HepG2 (cell line): ENCODE measurements at regions not wholly inside any gene's neighbourhood (a gene's known extent, or its start where the extent isn't known, plus 50 kb on each side); places are given as distances from the start of the nearest gene placed in this dataset.

Source experiments
- DMAP1 ChIP-seq: IDR thresholded peaks from 2 replicates; pipeline ENCODE4 v1.6.1; 2016
- FOXP1 ChIP-seq, 2 experiments: fragments of 450-650 bp in 1 of 2; IDR thresholded peaks; 2 replicates each; pipeline ENCODE4 v1.6.1; 2017 to 2018; ENCODE audit warnings: antibody characterized with exemption in 1 of 2
- HNF4A ChIP-seq: sonication (generic); formaldehyde crosslinking; IDR thresholded peaks from 2 replicates; pipeline ENCODE4 v1.4.0; 2020; ENCODE audit warnings: missing genetic modification reagents
- LCORL ChIP-seq, 2 experiments: fragments of 450-650 bp in 1 of 2; sonication (generic) in 1 of 2; formaldehyde crosslinking in 1 of 2; IDR thresholded peaks; 2 replicates each; pipeline versions ENCODE4 v1.5.0 to v1.6.1; 2017 to 2020; ENCODE audit warnings: antibody characterized with exemption in 1 of 2, missing genetic modification reagents in 1 of 2
- RFX5 ChIP-seq: IDR thresholded peaks from 2 replicates; pipeline ENCODE4 v1.6.1; 2011; ENCODE audit warnings: low read depth, low read length, improper control_type of control experiment
- SOX13 ChIP-seq, 3 experiments: fragments of 450-650 bp in 1 of 3; sonication (generic) in 1 of 3; formaldehyde crosslinking in 1 of 3; IDR thresholded peaks in 2 of 3; conservative IDR thresholded peaks in 1 of 3; 2 replicates each; pipeline versions ENCODE4 v1.5.0 to v1.6.1; 2016 to 2020; ENCODE audit warnings: antibody characterized with exemption in 1 of 3, mild to moderate bottlenecking in 1 of 3, missing compliant biosample characterization in 1 of 3, missing genetic modification reagents in 1 of 3, moderate library complexity in 1 of 3
- THYN1 ChIP-seq: sonication (generic); formaldehyde crosslinking; IDR thresholded peaks from 2 replicates; pipeline ENCODE4 v1.8.1; 2023; ENCODE audit warnings: low read depth, mild to moderate bottlenecking, moderate library complexity, missing genetic modification reagents, borderline replicate concordance
- ZFP62 ChIP-seq: sonication (generic); formaldehyde crosslinking; IDR thresholded peaks from 2 replicates; pipeline ENCODE4 v1.4.0; 2020; ENCODE audit warnings: missing genetic modification reagents
- ZIK1 ChIP-seq: sonication (generic); formaldehyde crosslinking; IDR thresholded peaks from 2 replicates; pipeline ENCODE4 v1.5.0; 2020; ENCODE audit warnings: mild to moderate bottlenecking, low read depth, missing genetic modification reagents, borderline replicate concordance
- ZNF121 ChIP-seq: sonication (generic); formaldehyde crosslinking; IDR thresholded peaks from 2 replicates; pipeline ENCODE4 v1.5.0; 2020; ENCODE audit warnings: mild to moderate bottlenecking, missing genetic modification reagents
- ZNF556 ChIP-seq: sonication (generic); formaldehyde crosslinking; IDR thresholded peaks from 2 replicates; pipeline ENCODE4 v1.4.0; 2020; ENCODE audit warnings: mild to moderate bottlenecking, missing genetic modification reagents, borderline replicate concordance
- ZNF564 ChIP-seq: sonication (generic); formaldehyde crosslinking; IDR thresholded peaks from 2 replicates; pipeline ENCODE4 v1.8.1; 2023; ENCODE audit warnings: mild to moderate bottlenecking, missing genetic modification reagents
- ZNF598 ChIP-seq: sonication (generic); formaldehyde crosslinking; IDR thresholded peaks from 2 replicates; pipeline ENCODE4 v1.5.1; 2020; ENCODE audit warnings: mild to moderate bottlenecking, missing genetic modification reagents, borderline replicate concordance
- TF ChIP-seq, protein P1 (sequence below): sonication (generic); formaldehyde crosslinking; IDR thresholded peaks from 2 replicates; pipeline ENCODE4 v1.9.0; 2021; ENCODE audit warnings: missing genetic modification reagents, borderline replicate concordance
- TF ChIP-seq, protein P2 (sequence below): sonication (generic); formaldehyde crosslinking; conservative IDR thresholded peaks from 2 replicates; pipeline ENCODE4 v1.4.0; 2020; ENCODE audit warnings: mild to moderate bottlenecking, missing genetic modification reagents, moderate library complexity
- TF ChIP-seq, protein P3 (sequence below): IDR thresholded peaks from 2 replicates; pipeline ENCODE4 v1.6.1; 2018; ENCODE audit warnings: missing genetic modification reagents
- TF ChIP-seq, protein P4 (sequence below): IDR thresholded peaks from 2 replicates; pipeline ENCODE4 v1.4.0; 2020; ENCODE audit warnings: mild to moderate bottlenecking, missing genetic modification reagents

DNA sequence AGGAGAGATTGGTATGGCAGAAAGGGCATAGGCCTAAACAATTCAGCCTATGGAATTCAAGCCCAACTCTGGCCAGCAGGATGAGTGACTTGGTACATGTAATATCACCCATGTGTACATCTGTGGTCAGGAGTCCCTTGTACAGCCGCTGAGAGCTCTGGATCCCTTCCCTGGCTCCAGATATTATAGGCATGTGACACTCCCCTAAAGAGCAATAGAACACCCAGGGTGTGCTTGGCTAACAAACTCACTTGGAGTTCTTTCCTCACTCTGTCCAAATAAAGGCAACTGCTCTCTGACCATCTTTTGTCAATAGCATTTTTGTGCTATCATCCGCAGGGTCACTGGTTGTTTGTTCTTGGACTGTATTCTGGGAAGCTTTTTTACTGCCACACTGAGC, 197.4 kb upstream of the NCKAP5 start (continued):
- TF ChIP-seq, protein P1, sequence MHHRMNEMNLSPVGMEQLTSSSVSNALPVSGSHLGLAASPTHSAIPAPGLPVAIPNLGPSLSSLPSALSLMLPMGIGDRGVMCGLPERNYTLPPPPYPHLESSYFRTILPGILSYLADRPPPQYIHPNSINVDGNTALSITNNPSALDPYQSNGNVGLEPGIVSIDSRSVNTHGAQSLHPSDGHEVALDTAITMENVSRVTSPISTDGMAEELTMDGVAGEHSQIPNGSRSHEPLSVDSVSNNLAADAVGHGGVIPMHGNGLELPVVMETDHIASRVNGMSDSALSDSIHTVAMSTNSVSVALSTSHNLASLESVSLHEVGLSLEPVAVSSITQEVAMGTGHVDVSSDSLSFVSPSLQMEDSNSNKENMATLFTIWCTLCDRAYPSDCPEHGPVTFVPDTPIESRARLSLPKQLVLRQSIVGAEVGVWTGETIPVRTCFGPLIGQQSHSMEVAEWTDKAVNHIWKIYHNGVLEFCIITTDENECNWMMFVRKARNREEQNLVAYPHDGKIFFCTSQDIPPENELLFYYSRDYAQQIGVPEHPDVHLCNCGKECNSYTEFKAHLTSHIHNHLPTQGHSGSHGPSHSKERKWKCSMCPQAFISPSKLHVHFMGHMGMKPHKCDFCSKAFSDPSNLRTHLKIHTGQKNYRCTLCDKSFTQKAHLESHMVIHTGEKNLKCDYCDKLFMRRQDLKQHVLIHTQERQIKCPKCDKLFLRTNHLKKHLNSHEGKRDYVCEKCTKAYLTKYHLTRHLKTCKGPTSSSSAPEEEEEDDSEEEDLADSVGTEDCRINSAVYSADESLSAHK (CRISPR knock-in tag) = no peak
- no peak for TF ChIP-seq ZNF121 (CRISPR knock-in tag)
- no peak for TF ChIP-seq THYN1 (CRISPR knock-in tag)
- TF ChIP-seq, protein P2, sequence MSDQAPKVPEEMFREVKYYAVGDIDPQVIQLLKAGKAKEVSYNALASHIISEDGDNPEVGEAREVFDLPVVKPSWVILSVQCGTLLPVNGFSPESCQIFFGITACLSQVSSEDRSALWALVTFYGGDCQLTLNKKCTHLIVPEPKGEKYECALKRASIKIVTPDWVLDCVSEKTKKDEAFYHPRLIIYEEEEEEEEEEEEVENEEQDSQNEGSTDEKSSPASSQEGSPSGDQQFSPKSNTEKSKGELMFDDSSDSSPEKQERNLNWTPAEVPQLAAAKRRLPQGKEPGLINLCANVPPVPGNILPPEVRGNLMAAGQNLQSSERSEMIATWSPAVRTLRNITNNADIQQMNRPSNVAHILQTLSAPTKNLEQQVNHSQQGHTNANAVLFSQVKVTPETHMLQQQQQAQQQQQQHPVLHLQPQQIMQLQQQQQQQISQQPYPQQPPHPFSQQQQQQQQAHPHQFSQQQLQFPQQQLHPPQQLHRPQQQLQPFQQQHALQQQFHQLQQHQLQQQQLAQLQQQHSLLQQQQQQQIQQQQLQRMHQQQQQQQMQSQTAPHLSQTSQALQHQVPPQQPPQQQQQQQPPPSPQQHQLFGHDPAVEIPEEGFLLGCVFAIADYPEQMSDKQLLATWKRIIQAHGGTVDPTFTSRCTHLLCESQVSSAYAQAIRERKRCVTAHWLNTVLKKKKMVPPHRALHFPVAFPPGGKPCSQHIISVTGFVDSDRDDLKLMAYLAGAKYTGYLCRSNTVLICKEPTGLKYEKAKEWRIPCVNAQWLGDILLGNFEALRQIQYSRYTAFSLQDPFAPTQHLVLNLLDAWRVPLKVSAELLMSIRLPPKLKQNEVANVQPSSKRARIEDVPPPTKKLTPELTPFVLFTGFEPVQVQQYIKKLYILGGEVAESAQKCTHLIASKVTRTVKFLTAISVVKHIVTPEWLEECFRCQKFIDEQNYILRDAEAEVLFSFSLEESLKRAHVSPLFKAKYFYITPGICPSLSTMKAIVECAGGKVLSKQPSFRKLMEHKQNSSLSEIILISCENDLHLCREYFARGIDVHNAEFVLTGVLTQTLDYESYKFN (CRISPR knock-in tag) = peak; percentile 75
- peak; percentile 81 for TF ChIP-seq HNF4A (CRISPR knock-in tag)
- TF ChIP-seq SOX13 (IDR thresholded peaks at IDR 0.05) = peak; percentile 59
- peak in 1 of 2 experiments; percentile 84; a peak in 2 of 4 replicates for TF ChIP-seq SOX13 (CRISPR knock-in tag; conservative IDR thresholded peaks at IDR 0.05 in 1 of 2, IDR thresholded peaks at IDR 0.05 in 1 of 2)
- TF ChIP-seq ZNF556 = 0 out of 2 replicates have a peak, but pooled peaks have one; percentile 58
- peak; percentile 66; the same call in 1 of the 2 replicates for TF ChIP-seq ZNF564
- no peak for TF ChIP-seq RFX5
- TF ChIP-seq LCORL (IDR thresholded peaks at IDR 0.05) = no peak
- TF ChIP-seq LCORL (CRISPR knock-in tag; IDR thresholded peaks at IDR 0.05) = peak; percentile 76
- no peak for TF ChIP-seq FOXP1 (IDR thresholded peaks at IDR 0.05)
- TF ChIP-seq FOXP1 (CRISPR knock-in tag; IDR thresholded peaks at IDR 0.05) = peak; percentile 66; the same call in 1 of the 2 replicates
- TF ChIP-seq ZFP62 (CRISPR knock-in tag) = no peak
- TF ChIP-seq ZIK1 (CRISPR knock-in tag) = no peak
- TF ChIP-seq ZNF598 (CRISPR knock-in tag) = no peak
- TF ChIP-seq DMAP1 = no peak
- TF ChIP-seq, protein P3, sequence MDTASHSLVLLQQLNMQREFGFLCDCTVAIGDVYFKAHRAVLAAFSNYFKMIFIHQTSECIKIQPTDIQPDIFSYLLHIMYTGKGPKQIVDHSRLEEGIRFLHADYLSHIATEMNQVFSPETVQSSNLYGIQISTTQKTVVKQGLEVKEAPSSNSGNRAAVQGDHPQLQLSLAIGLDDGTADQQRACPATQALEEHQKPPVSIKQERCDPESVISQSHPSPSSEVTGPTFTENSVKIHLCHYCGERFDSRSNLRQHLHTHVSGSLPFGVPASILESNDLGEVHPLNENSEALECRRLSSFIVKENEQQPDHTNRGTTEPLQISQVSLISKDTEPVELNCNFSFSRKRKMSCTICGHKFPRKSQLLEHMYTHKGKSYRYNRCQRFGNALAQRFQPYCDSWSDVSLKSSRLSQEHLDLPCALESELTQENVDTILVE (CRISPR knock-in tag) = no peak
- TF ChIP-seq, protein P4, sequence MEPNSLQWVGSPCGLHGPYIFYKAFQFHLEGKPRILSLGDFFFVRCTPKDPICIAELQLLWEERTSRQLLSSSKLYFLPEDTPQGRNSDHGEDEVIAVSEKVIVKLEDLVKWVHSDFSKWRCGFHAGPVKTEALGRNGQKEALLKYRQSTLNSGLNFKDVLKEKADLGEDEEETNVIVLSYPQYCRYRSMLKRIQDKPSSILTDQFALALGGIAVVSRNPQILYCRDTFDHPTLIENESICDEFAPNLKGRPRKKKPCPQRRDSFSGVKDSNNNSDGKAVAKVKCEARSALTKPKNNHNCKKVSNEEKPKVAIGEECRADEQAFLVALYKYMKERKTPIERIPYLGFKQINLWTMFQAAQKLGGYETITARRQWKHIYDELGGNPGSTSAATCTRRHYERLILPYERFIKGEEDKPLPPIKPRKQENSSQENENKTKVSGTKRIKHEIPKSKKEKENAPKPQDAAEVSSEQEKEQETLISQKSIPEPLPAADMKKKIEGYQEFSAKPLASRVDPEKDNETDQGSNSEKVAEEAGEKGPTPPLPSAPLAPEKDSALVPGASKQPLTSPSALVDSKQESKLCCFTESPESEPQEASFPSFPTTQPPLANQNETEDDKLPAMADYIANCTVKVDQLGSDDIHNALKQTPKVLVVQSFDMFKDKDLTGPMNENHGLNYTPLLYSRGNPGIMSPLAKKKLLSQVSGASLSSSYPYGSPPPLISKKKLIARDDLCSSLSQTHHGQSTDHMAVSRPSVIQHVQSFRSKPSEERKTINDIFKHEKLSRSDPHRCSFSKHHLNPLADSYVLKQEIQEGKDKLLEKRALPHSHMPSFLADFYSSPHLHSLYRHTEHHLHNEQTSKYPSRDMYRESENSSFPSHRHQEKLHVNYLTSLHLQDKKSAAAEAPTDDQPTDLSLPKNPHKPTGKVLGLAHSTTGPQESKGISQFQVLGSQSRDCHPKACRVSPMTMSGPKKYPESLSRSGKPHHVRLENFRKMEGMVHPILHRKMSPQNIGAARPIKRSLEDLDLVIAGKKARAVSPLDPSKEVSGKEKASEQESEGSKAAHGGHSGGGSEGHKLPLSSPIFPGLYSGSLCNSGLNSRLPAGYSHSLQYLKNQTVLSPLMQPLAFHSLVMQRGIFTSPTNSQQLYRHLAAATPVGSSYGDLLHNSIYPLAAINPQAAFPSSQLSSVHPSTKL (CRISPR knock-in tag) = peak; percentile 74
